Mesenchymal stem cell (in vitro differentiated cells and primary cell): ENCODE measurements at regions not wholly inside any gene's neighbourhood (a gene's known extent, or its start where the extent isn't known, plus 50 kb on each side); places are given as distances from the start of the nearest gene placed in this dataset.

ENCODE experiments used
- DNase-seq: peaks from one replicate; pipeline ENCODE4 v3.0.0-alpha.2; 2013
- H2AFZ ChIP-seq: one replicate; pipeline ENCODE4 v1.6.1; 2013; ENCODE audit warnings: low read depth, mild to moderate bottlenecking, control low read depth, inconsistent platforms, low read length, moderate library complexity
- H2AK5ac ChIP-seq: 2 replicates; pipeline ENCODE4 v1.6.1; 2013; ENCODE audit warnings: low read length, moderate library complexity, mild to moderate bottlenecking, inconsistent platforms; ENCODE audit not compliant: severe bottlenecking
- H2BK120ac ChIP-seq: one replicate; pipeline ENCODE4 v1.6.1; 2013; ENCODE audit warnings: low read depth, mild to moderate bottlenecking, inconsistent platforms, low read length, moderate library complexity
- H2BK12ac ChIP-seq, 2 experiments: one replicate each; pipeline ENCODE4 v1.6.1; 2013; ENCODE audit warnings: inconsistent platforms in 2 of 2, low read length in 2 of 2, mild to moderate bottlenecking in 2 of 2, moderate library complexity in 2 of 2, control low read depth in 1 of 2
- H2BK15ac ChIP-seq: one replicate; pipeline ENCODE4 v1.6.1; 2013; ENCODE audit warnings: mild to moderate bottlenecking, low read depth, inconsistent platforms; ENCODE audit not compliant: poor library complexity, severe bottlenecking
- H2BK5ac ChIP-seq: 2 replicates; pipeline ENCODE4 v1.6.1; 2013; ENCODE audit warnings: low read depth, mild to moderate bottlenecking, low read length, control low read depth, inconsistent platforms; ENCODE audit not compliant: poor library complexity, severe bottlenecking
- H3K14ac ChIP-seq, 2 experiments: one replicate each; pipeline ENCODE4 v1.6.1; 2013; ENCODE audit warnings: inconsistent platforms in 2 of 2, low read length in 2 of 2, control low read depth in 1 of 2, mild to moderate bottlenecking in 1 of 2, moderate library complexity in 1 of 2
- H3K18ac ChIP-seq, 2 experiments: one replicate each; pipeline ENCODE4 v1.6.1; 2013; ENCODE audit warnings: inconsistent platforms in 2 of 2, low read length in 2 of 2, control low read depth in 1 of 2, low read depth in 1 of 2, mild to moderate bottlenecking in 1 of 2
- H3K23ac ChIP-seq, 2 experiments: one replicate each; pipeline ENCODE4 v1.6.1; 2013; ENCODE audit warnings: inconsistent platforms in 2 of 2, low read length in 2 of 2, mild to moderate bottlenecking in 2 of 2, moderate library complexity in 2 of 2, control low read depth in 1 of 2
- H3K27ac ChIP-seq: 2 replicates; pipeline ENCODE4 v1.5.1; 2013; ENCODE audit warnings: mild to moderate bottlenecking, moderate library complexity, low read length, control low read depth, inconsistent platforms; ENCODE audit not compliant: poor library complexity, severe bottlenecking
- H3K27me3 ChIP-seq, 2 experiments: 2 replicates each; pipeline versions ENCODE4 v1.6.1 to v1.7.0; 2013; ENCODE audit warnings: low read length in 2 of 2, mild to moderate bottlenecking in 2 of 2, moderate library complexity in 2 of 2, control low read depth in 1 of 2, inconsistent platforms in 1 of 2; ENCODE audit not compliant: control insufficient read depth in 1 of 2, insufficient read depth in 1 of 2
- H3K36me3 ChIP-seq, 2 experiments: 2 replicates each; pipeline versions ENCODE4 v1.6.1 to v1.7.0; 2013; ENCODE audit warnings: low read length in 2 of 2, control low read depth in 1 of 2, inconsistent platforms in 1 of 2, low read depth in 1 of 2, mild to moderate bottlenecking in 1 of 2; ENCODE audit not compliant: insufficient read depth in 2 of 2, control insufficient read depth in 1 of 2
- H3K4ac ChIP-seq, 2 experiments: one replicate each; pipeline ENCODE4 v1.6.1; 2013; ENCODE audit warnings: inconsistent platforms in 2 of 2, low read length in 2 of 2, mild to moderate bottlenecking in 2 of 2, moderate library complexity in 2 of 2, control low read depth in 1 of 2, low read depth in 1 of 2
- H3K4me1 ChIP-seq: 2 replicates; pipeline ENCODE4 v1.6.1; 2013; ENCODE audit warnings: low read depth, low read length, control low read depth; ENCODE audit not compliant: control insufficient read depth, insufficient read depth
- H3K4me2 ChIP-seq: 2 replicates; pipeline ENCODE4 v1.6.1; 2013; ENCODE audit warnings: low read length, mild to moderate bottlenecking, inconsistent platforms; ENCODE audit not compliant: poor library complexity, severe bottlenecking
- H3K4me3 ChIP-seq, 2 experiments: 2 replicates each; pipeline versions ENCODE4 v1.5.1 to v1.7.0; 2013; ENCODE audit warnings: low read length in 2 of 2, mild to moderate bottlenecking in 2 of 2, control low read depth in 1 of 2, low read depth in 1 of 2; ENCODE audit not compliant: insufficient read depth in 1 of 2
- H3K79me1 ChIP-seq: replicated peaks from 2 replicates; pipeline ENCODE4 v1.6.1; 2013; ENCODE audit warnings: mild to moderate bottlenecking, control low read depth, low read length, inconsistent platforms; ENCODE audit not compliant: poor library complexity, severe bottlenecking
- H3K9ac ChIP-seq: 2 replicates; pipeline ENCODE4 v1.7.0; 2013; ENCODE audit warnings: mild to moderate bottlenecking, low read length, moderate library complexity
- H3K9me3 ChIP-seq: 2 replicates; pipeline ENCODE4 v1.7.0; 2013; ENCODE audit warnings: mild to moderate bottlenecking, low read length; ENCODE audit not compliant: control insufficient read depth
- H4K8ac ChIP-seq: one replicate; pipeline ENCODE4 v1.6.1; 2013; ENCODE audit warnings: inconsistent platforms, mild to moderate bottlenecking, low read length, moderate library complexity
- H4K91ac ChIP-seq: one replicate; pipeline ENCODE4 v1.6.1; 2013; ENCODE audit warnings: mild to moderate bottlenecking, low read length, inconsistent platforms
- WGBS: methylation state at CpG from one replicate; pipeline ENCODE4 v1.1.7; 2013; ENCODE audit warnings: mixed read lengths; 5-methylcytosine and 5-hydroxymethylcytosine counted together

GRCh38 chr2:84194949-84195644 lies 264.0 kb downstream of the SUCLG1 start:
- H4K8ac ChIP-seq = no peak overlapping the region
- no peak overlapping the region for H3K14ac ChIP-seq
- H2BK120ac ChIP-seq = no peak overlapping the region
- H3K9me3 ChIP-seq = no peaks in the 10 kb centered on the region
- 51% methylated on average over 2 of the region's 3 CpGs for WGBS
- H3K27me3 ChIP-seq = no peaks in the 10 kb centered on the region
- H3K4me2 ChIP-seq = no peak overlapping the region
- H3K18ac ChIP-seq = no peak overlapping the region
- H3K23ac ChIP-seq = no peak overlapping the region
- no peaks in the 10 kb centered on the region for H3K4me1 ChIP-seq
- no peak for DNase-seq
- no peak overlapping the region for H2BK15ac ChIP-seq
- no peak overlapping the region for H3K4me3 ChIP-seq
- H2BK12ac ChIP-seq = no peak overlapping the region
- no peak overlapping the region for H3K27ac ChIP-seq
- H2AFZ ChIP-seq = no peak overlapping the region
- H3K4ac ChIP-seq = no peak overlapping the region
- no peak overlapping the region for H4K91ac ChIP-seq
- H3K9ac ChIP-seq = no peak overlapping the region
- H2BK5ac ChIP-seq = no peak overlapping the region
- no peak overlapping the region for H2AK5ac ChIP-seq
- H3K36me3 ChIP-seq = no peaks in the 10 kb centered on the region
- H3K79me1 ChIP-seq = no peaks in the 10 kb centered on the region

GRCh38 chr2:84194181-84194580 lies 264.9 kb downstream of the SUCLG1 start:
- no peak overlapping the region for H2AK5ac ChIP-seq
- 88% methylated on average over 2 of the region's 2 CpGs for WGBS
- no peak overlapping the region for H2AFZ ChIP-seq
- no peak overlapping the region for H3K23ac ChIP-seq
- no peaks in the 10 kb centered on the region for H3K4me1 ChIP-seq
- no peak overlapping the region for H3K4me2 ChIP-seq
- no peak overlapping the region for H4K91ac ChIP-seq
- H2BK5ac ChIP-seq = no peak overlapping the region
- no peak overlapping the region for H3K4me3 ChIP-seq
- no peak overlapping the region for H2BK120ac ChIP-seq
- H3K4ac ChIP-seq = no peak overlapping the region
- H3K79me1 ChIP-seq = no peaks in the 10 kb centered on the region
- no peaks in the 10 kb centered on the region for H3K9me3 ChIP-seq
- no peak overlapping the region for H2BK12ac ChIP-seq
- H3K14ac ChIP-seq = no peak overlapping the region
- no peak for DNase-seq
- no peak overlapping the region for H3K9ac ChIP-seq
- H3K27ac ChIP-seq = no peak overlapping the region
- no peak overlapping the region for H3K18ac ChIP-seq
- H4K8ac ChIP-seq = no peak overlapping the region
- H2BK15ac ChIP-seq = no peak overlapping the region
- H3K36me3 ChIP-seq = no peaks in the 10 kb centered on the region
- H3K27me3 ChIP-seq = no peaks in the 10 kb centered on the region

- no peaks in the 10 kb centered on the region for H3K9me3 ChIP-seq
- no peak overlapping the region for H2AK5ac ChIP-seq
- no peaks in the 10 kb centered on the region for H3K4me1 ChIP-seq
- H2BK120ac ChIP-seq = no peak overlapping the region
- no peaks in the 10 kb centered on the region for H3K36me3 ChIP-seq
- H3K23ac ChIP-seq = no peak overlapping the region
- no peak for DNase-seq
- H3K4me3 ChIP-seq = no peak overlapping the region
- no peak overlapping the region for H3K18ac ChIP-seq
- no peak overlapping the region for H3K27ac ChIP-seq
- H3K27me3 ChIP-seq = no peaks in the 10 kb centered on the region
- no peak overlapping the region for H3K4me2 ChIP-seq
- no peak overlapping the region for H3K4ac ChIP-seq
- no peaks in the 10 kb centered on the region for H3K79me1 ChIP-seq
- no peak overlapping the region for H4K8ac ChIP-seq
- H2BK12ac ChIP-seq = no peak overlapping the region
- WGBS = 28% methylated on average over 2 of the region's 3 CpGs
- no peak overlapping the region for H2AFZ ChIP-seq
- H3K9ac ChIP-seq = no peak overlapping the region
- no peak overlapping the region for H2BK15ac ChIP-seq
- H4K91ac ChIP-seq = no peak overlapping the region
- no peak overlapping the region for H2BK5ac ChIP-seq
- H3K14ac ChIP-seq = no peak overlapping the region
Observed at GRCh38 chr2:84187258-84187657, 271.8 kb downstream of the SUCLG1 start.

GRCh38 chr2:84181927-84182326 lies 277.2 kb downstream of the SUCLG1 start:
- H3K27ac ChIP-seq = no peak overlapping the region
- no peak overlapping the region for H3K9ac ChIP-seq
- no peaks in the 10 kb centered on the region for H3K79me1 ChIP-seq
- H2AFZ ChIP-seq = no peak overlapping the region
- WGBS = 33% methylated on average over 2 of the region's 2 CpGs
- H3K14ac ChIP-seq = no peak overlapping the region
- H3K27me3 ChIP-seq = no peaks in the 10 kb centered on the region
- H2BK15ac ChIP-seq = no peak overlapping the region
- no peak overlapping the region for H2AK5ac ChIP-seq
- no peak overlapping the region for H3K4me2 ChIP-seq
- no peak overlapping the region for H3K4ac ChIP-seq
- H2BK120ac ChIP-seq = no peak overlapping the region
- no peak overlapping the region for H2BK12ac ChIP-seq
- H3K18ac ChIP-seq = no peak overlapping the region
- no peak overlapping the region for H4K8ac ChIP-seq
- H2BK5ac ChIP-seq = no peak overlapping the region
- no peaks in the 10 kb centered on the region for H3K9me3 ChIP-seq
- no peak overlapping the region for H3K4me3 ChIP-seq
- H4K91ac ChIP-seq = no peak overlapping the region
- DNase-seq = no peak
- no peak overlapping the region for H3K23ac ChIP-seq
- no peaks in the 10 kb centered on the region for H3K36me3 ChIP-seq
- H3K4me1 ChIP-seq = no peaks in the 10 kb centered on the region
